Sigmoid colon (tissue), 6 donors: ENCODE measurements at regions not wholly inside any gene's neighbourhood (a gene's known extent, or its start where the extent isn't known, plus 50 kb on each side); places are given as distances from the start of the nearest gene placed in this dataset.

Source experiments
- DNase-seq: peaks from one replicate; pipeline ENCODE4 v3.0.0-alpha.2; 2019
- H3K27ac ChIP-seq, 4 donors: fragments of 200-600 bp; sonication (generic); one replicate each; pipeline ENCODE4 v1.5.1; 2016 to 2019; ENCODE audit warnings: mild to moderate bottlenecking in 1 of 4
- H3K27me3 ChIP-seq, 3 donors: fragments of 200-600 bp; sonication (generic); one replicate each; pipeline ENCODE4 v1.5.1; 2019; ENCODE audit warnings: mild to moderate bottlenecking in 1 of 3
- H3K36me3 ChIP-seq, 4 donors: fragments of 200-600 bp; sonication (generic); one replicate each; pipeline ENCODE4 v1.5.1; 2016 to 2019
- H3K4me1 ChIP-seq, 4 donors: fragments of 200-600 bp; sonication (generic); one replicate each; pipeline ENCODE4 v1.5.1; 2017 to 2019
- H3K4me3 ChIP-seq, 4 donors: fragments of 200-600 bp; sonication (generic); one replicate each; pipeline ENCODE4 v1.5.1; 2017 to 2019; ENCODE audit warnings: mild to moderate bottlenecking in 2 of 4, moderate library complexity in 1 of 4
- H3K9me3 ChIP-seq, 4 donors: fragments of 200-600 bp in 3 of 4; sonication (generic) in 3 of 4; one replicate each; pipeline versions ENCODE4 v1.5.1 to v1.6.1; 2013 to 2019
- CTCF ChIP-seq, 4 experiments: fragments of 450-650 bp in 3 of 4; fragments of 200-600 bp in 1 of 4; IDR thresholded peaks; one replicate each; pipeline ENCODE4 v1.5.1; 2016 to 2019; ENCODE audit warnings: antibody characterized with exemption in 4 of 4, mild to moderate bottlenecking in 3 of 4, moderate library complexity in 2 of 4
- EP300 ChIP-seq, 4 donors: sonication (generic); formaldehyde crosslinking; IDR thresholded peaks; one replicate each; pipeline ENCODE4 v1.6.1; 2017; ENCODE audit warnings: antibody characterized with exemption in 4 of 4
- POLR2A ChIP-seq, 2 donors: fragments of 450-650 bp; IDR thresholded peaks; one replicate each; pipeline ENCODE4 v1.6.1; 2016; ENCODE audit warnings: antibody characterized with exemption in 2 of 2, mild to moderate bottlenecking in 2 of 2, moderate library complexity in 2 of 2
- POLR2AphosphoS5 ChIP-seq, 4 donors: sonication (generic); formaldehyde crosslinking; IDR thresholded peaks; one replicate each; pipeline ENCODE4 v1.6.1; 2017; ENCODE audit warnings: antibody characterized with exemption in 4 of 4
- WGBS, 2 donors: extraction: QIAGEN DNeasy Blood & Tissue Kit; methylation state at CpG; one replicate each; pipeline ENCODE4 v1.1.7; 2013; 5-methylcytosine and 5-hydroxymethylcytosine counted together
- intact Hi-C: fragments of 100-400 bp; cut with DNase I; formaldehyde crosslinking; loops from one replicate; pipeline ENCODE4 v1.15.1; 2023
- donor health status: healthy with polysubstance abuse.
- donor health status: healthy.

DNA sequence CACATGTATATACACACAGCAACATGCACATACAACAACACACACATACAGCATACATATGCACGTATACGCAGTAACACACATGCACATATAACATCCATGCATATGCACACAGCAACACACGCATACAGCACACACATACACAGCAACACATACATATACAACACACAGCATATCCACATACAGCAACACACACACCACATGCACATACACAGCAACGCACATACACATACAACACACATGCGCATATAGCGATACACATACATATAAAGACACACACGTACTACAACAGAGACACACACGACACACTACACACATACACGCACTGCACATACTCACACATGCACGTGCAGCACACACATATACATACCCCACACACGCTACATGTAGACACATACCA, 187.8 kb downstream of the GLI2 start:
- H3K4me1 ChIP-seq, result peaks cover 0 to 14% (median 9%) of the 10 kb centered on the region in 4 donors
- TF ChIP-seq POLR2AphosphoS5 (IDR thresholded peaks at IDR 0.05) (no peak), CTCF (IDR thresholded peaks at IDR 0.05) (no peak), POLR2A (IDR thresholded peaks at IDR 0.05) (no peak), EP300 (IDR thresholded peaks at IDR 0.05) (no peak)
- WGBS, 2 donors, result 96 to 98% methylated on average over 11 of the region's 11 CpGs
- no peaks in the 10 kb centered on the region for H3K9me3 ChIP-seq
- H3K27me3 ChIP-seq, result no peaks in the 10 kb centered on the region
- no peak overlapping the region for H3K27ac ChIP-seq
- no peak for DNase-seq
- no peak overlapping the region for H3K4me3 ChIP-seq
- no peaks in the 10 kb centered on the region for H3K36me3 ChIP-seq
- intact Hi-C loops, result no loop called here

DNA sequence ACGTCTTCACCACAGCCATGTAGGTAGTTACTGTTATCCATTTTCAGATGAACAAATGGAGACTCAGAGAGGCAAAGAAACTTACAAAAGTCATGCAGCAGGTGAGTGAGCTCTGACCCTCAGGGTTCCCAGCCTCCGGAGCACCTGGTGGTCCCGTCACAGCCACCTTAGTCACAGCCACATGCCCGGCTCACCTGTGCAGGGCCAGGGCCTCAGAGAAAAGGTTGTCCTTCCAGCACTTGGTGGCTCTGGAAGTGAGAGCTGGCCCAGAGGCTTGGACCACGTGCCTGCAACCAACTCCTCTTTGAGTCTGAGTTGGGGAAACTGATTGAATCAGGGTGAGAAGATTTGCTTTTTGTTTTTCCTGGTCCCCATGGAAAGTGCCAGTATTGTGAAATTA, 189.3 kb downstream of the GLI2 start:
- no peaks in the 10 kb centered on the region for H3K9me3 ChIP-seq
- intact Hi-C loops, result no loop called here
- 94% methylated on average over 5 of the region's 5 CpGs for WGBS, 2 donors

GRCh38 chr2:120926463-120927264, 191.0 kb downstream of the GLI2 start:
- H3K4me3 ChIP-seq, result no peak overlapping the region
- H3K9me3 ChIP-seq, result peaks cover 0 to 3% (median 0%) of the 10 kb centered on the region in 4 donors
- no peak for TF ChIP-seq CTCF (IDR thresholded peaks at IDR 0.05)
- TF ChIP-seq POLR2A (IDR thresholded peaks at IDR 0.05), result no peak
- TF ChIP-seq POLR2AphosphoS5 (IDR thresholded peaks at IDR 0.05), result no peak
- no peak for TF ChIP-seq EP300 (IDR thresholded peaks at IDR 0.05)
- H3K27me3 ChIP-seq, result no peaks in the 10 kb centered on the region
- no peaks in the 10 kb centered on the region for H3K36me3 ChIP-seq
- 87 to 90% methylated on average over 28 of the region's 28 CpGs for WGBS, 2 donors
- no peak for DNase-seq
- intact Hi-C loops, result no loop called here
- peaks cover 0 to under 1% (median 0%) of the 10 kb centered on the region in 4 donors for H3K4me1 ChIP-seq
- no peak overlapping the region for H3K27ac ChIP-seq

More for the DNA sequence above, 189.3 kb downstream of the GLI2 start:
- H3K27ac ChIP-seq, result no peak overlapping the region
- no peaks in the 10 kb centered on the region for H3K27me3 ChIP-seq
- no peaks in the 10 kb centered on the region for H3K36me3 ChIP-seq
- TF ChIP-seq CTCF (IDR thresholded peaks at IDR 0.05) (no peak), POLR2A (IDR thresholded peaks at IDR 0.05) (no peak), EP300 (IDR thresholded peaks at IDR 0.05) (no peak), POLR2AphosphoS5 (IDR thresholded peaks at IDR 0.05) (no peak)
- DNase-seq, result no peak
- H3K4me3 ChIP-seq, result no peak overlapping the region
- peaks cover 0 to 10% (median 6%) of the 10 kb centered on the region in 4 donors for H3K4me1 ChIP-seq

- no peak for TF ChIP-seq EP300 (IDR thresholded peaks at IDR 0.05)
- TF ChIP-seq POLR2A (IDR thresholded peaks at IDR 0.05), result no peak
- no peak for TF ChIP-seq CTCF (IDR thresholded peaks at IDR 0.05)
- no peak for TF ChIP-seq POLR2AphosphoS5 (IDR thresholded peaks at IDR 0.05)
- Histone ChIP-seq H3K4me3 (no peak overlapping the region), H3K4me1 (no peaks in the 10 kb centered on the region), H3K9me3 (peaks cover 0 to 3% (median 0%) of the 10 kb centered on the region in 4 donors), H3K27me3 (no peaks in the 10 kb centered on the region), H3K36me3 (no peaks in the 10 kb centered on the region), H3K27ac (no peak overlapping the region)
- WGBS, 2 donors, result 71 to 84% methylated on average over 11 of the region's 11 CpGs
- DNase-seq, result no peak
- intact Hi-C loops, result no loop called here
Observed at GRCh38 chr2:120927265-120927628, 191.6 kb downstream of the GLI2 start.
